Mammary epithelial cell (primary cell): ENCODE measurements at regions not wholly inside any gene's neighbourhood (a gene's known extent, or its start where the extent isn't known, plus 50 kb on each side); places are given as distances from the start of the nearest gene placed in this dataset.

ENCODE experiments used
- CTCF ChIP-seq, 2 donors: IDR thresholded peaks in 1 of 2; conservative IDR thresholded peaks in 1 of 2; 2 replicates each; pipeline ENCODE4 v1.5.1; 2011 to 2012; ENCODE audit warnings: inconsistent platforms in 2 of 2, low read length in 2 of 2, mild to moderate bottlenecking in 2 of 2, control low read depth in 1 of 2, low read depth in 1 of 2; ENCODE audit not compliant: insufficient read depth in 1 of 2; ENCODE audit errors: extremely low read depth in 1 of 2
- EZH2 ChIP-seq: IDR thresholded peaks from 2 replicates; pipeline ENCODE4 v1.6.1; 2012; ENCODE audit warnings: low read length, inconsistent platforms, borderline replicate concordance

- TF ChIP-seq EZH2, result no peak
- TF ChIP-seq CTCF (conservative IDR thresholded peaks at IDR 0.05 in 1 of 2, IDR thresholded peaks at IDR 0.05 in 1 of 2; ENCODE audit: extremely low read depth in 1 of 2, insufficient read depth in 1 of 2, low read depth in 1 of 2, low read length in 2 of 2), result no peak
Measured at GRCh38 chr7:17411922-17412321, 113.5 kb downstream of the AHR start.
